H1 (cell line): ENCODE measurements at regions not wholly inside any gene's neighbourhood (a gene's known extent, or its start where the extent isn't known, plus 50 kb on each side); places are given as distances from the start of the nearest gene placed in this dataset.

Source experiments
- CTCF ChIA-PET: fragments of 300-600 bp; sonication (Branson Sonifier 250); formaldehyde crosslinking; loops from one replicate; lab custom pipeline; 2021; ENCODE audit not compliant: partially characterized antibody; lab: Charles Lee
- POLR2A ChIA-PET: fragments of 300-600 bp; sonication (Branson Sonifier 250); formaldehyde crosslinking; loops from one replicate; lab custom pipeline; 2021; ENCODE audit warnings: inconsistent platforms; ENCODE audit not compliant: partially characterized antibody; lab: Charles Lee
- DNase-seq, 2 experiments: peaks; one replicate each; pipeline versions ENCODE4 v3.0.0 to v3.0.0-alpha.2; 2010 to 2022; ENCODE audit warnings: low spot score in 2 of 2, low read depth in 1 of 2, mixed read lengths in 1 of 2
- FAIRE-seq: peaks from 2 replicates; lab custom pipeline; 2011; peaks lifted over from hg19 to GRCh38; lab: Jason Lieb, UNC
- H2AFZ ChIP-seq: 2 replicates; pipeline ENCODE4 v1.8.1; 2012; ENCODE audit warnings: low read length, inconsistent platforms
- H2AK5ac ChIP-seq: 2 replicates; pipeline ENCODE4 v1.6.1; 2013; ENCODE audit warnings: low read depth, low read length
- H2BK120ac ChIP-seq: replicated peaks from 2 replicates; pipeline ENCODE3; 2013; ENCODE audit warnings: low read depth, low read length, inconsistent platforms
- H2BK12ac ChIP-seq: 2 replicates; pipeline ENCODE4 v1.6.1; 2013; ENCODE audit warnings: low read depth, low read length
- H2BK15ac ChIP-seq: 2 replicates; pipeline ENCODE4 v1.6.1; 2013; ENCODE audit warnings: low read length
- H2BK20ac ChIP-seq: 2 replicates; pipeline ENCODE4 v1.6.1; 2013; ENCODE audit warnings: low read length
- H2BK5ac ChIP-seq: 2 replicates; pipeline ENCODE4 v1.6.1; 2013; ENCODE audit warnings: low read depth, low read length
- H3K14ac ChIP-seq: 2 replicates; pipeline ENCODE4 v1.6.1; 2013; ENCODE audit warnings: inconsistent platforms; ENCODE audit not compliant: insufficient read length
- H3K18ac ChIP-seq: 2 replicates; pipeline ENCODE4 v1.6.1; 2013; ENCODE audit warnings: low read length; ENCODE audit errors: extremely low read depth
- H3K23ac ChIP-seq: 2 replicates; pipeline ENCODE4 v1.6.1; 2013; ENCODE audit warnings: inconsistent platforms; ENCODE audit not compliant: insufficient read length
- H3K23me2 ChIP-seq: 2 replicates; pipeline ENCODE4 v1.6.1; 2013; ENCODE audit warnings: low read depth, low read length
- H3K27ac ChIP-seq: 2 replicates; pipeline ENCODE4 v1.6.1; 2011; ENCODE audit warnings: low read depth, low read length, inconsistent platforms
- H3K27me3 ChIP-seq, 4 experiments: replicated peaks in 1 of 4; 1 replicate in 1 of 4; 2 replicates in 3 of 4; pipeline versions ENCODE4 v1.6.1 to v1.8.1; 2011 to 2013; ENCODE audit warnings: low read length in 3 of 4, mild to moderate bottlenecking in 3 of 4, inconsistent platforms in 2 of 4, mixed read lengths in 2 of 4, moderate library complexity in 1 of 4; ENCODE audit not compliant: control insufficient read depth in 3 of 4, insufficient read depth in 3 of 4; ENCODE audit errors: extremely low read depth in 1 of 4
- H3K36me3 ChIP-seq, 4 experiments: 2 replicates each; pipeline versions ENCODE4 v1.6.1 to v1.8.1; 2011 to 2013; ENCODE audit warnings: mild to moderate bottlenecking in 4 of 4, low read length in 3 of 4, moderate library complexity in 2 of 4, control low read depth in 1 of 4, inconsistent platforms in 1 of 4; ENCODE audit not compliant: insufficient read depth in 4 of 4, control insufficient read depth in 2 of 4
- H3K4ac ChIP-seq: replicated peaks from 2 replicates; pipeline ENCODE3; 2013; ENCODE audit warnings: low read length, low read depth, mixed read lengths, inconsistent platforms; ENCODE audit not compliant: insufficient read length
- H3K4me1 ChIP-seq, 4 experiments: replicated peaks in 1 of 4; 1 replicate in 1 of 4; 2 replicates in 3 of 4; pipeline versions ENCODE4 v1.6.1 to v1.8.1; 2011 to 2013; ENCODE audit warnings: low read length in 3 of 4, inconsistent platforms in 2 of 4, mixed read lengths in 1 of 4; ENCODE audit not compliant: insufficient read depth in 4 of 4, control insufficient read depth in 3 of 4
- H3K4me2 ChIP-seq, 2 experiments: 2 replicates each; pipeline versions ENCODE4 v1.6.1 to v1.8.1; 2011 to 2013; ENCODE audit warnings: low read depth in 2 of 2, low read length in 2 of 2, control low read depth in 1 of 2, inconsistent platforms in 1 of 2, mild to moderate bottlenecking in 1 of 2; ENCODE audit not compliant: insufficient read depth in 1 of 2
- H3K4me3 ChIP-seq, 4 experiments: fragments of 200-600, 300-600 bp in 1 of 4; sonication (generic), shearing (Covaris generic), sonication (Bioruptor Twin) in 1 of 4; 2 replicates each; pipeline versions ENCODE4 v1.5.1 to v1.8.1; 2011 to 2016; ENCODE audit warnings: low read length in 4 of 4, low read depth in 3 of 4, control low read depth in 2 of 4, inconsistent platforms in 2 of 4, mild to moderate bottlenecking in 2 of 4, mixed read lengths in 1 of 4, moderate library complexity in 1 of 4; ENCODE audit not compliant: insufficient read depth in 2 of 4; ENCODE audit errors: extremely low read depth in 1 of 4
- H3K56ac ChIP-seq: replicated peaks from 2 replicates; pipeline ENCODE3; 2013; ENCODE audit warnings: low read depth, mild to moderate bottlenecking, mixed read lengths, low read length, inconsistent platforms; ENCODE audit not compliant: insufficient read length
- H3K79me1 ChIP-seq: 2 replicates; pipeline ENCODE4 v1.6.1; 2013; ENCODE audit warnings: low read depth, low read length, control low read depth
- H3K79me2 ChIP-seq, 2 experiments: 2 replicates each; pipeline versions ENCODE4 v1.6.1 to v1.8.1; 2012 to 2013; ENCODE audit warnings: low read length in 2 of 2, mild to moderate bottlenecking in 2 of 2, inconsistent platforms in 1 of 2; ENCODE audit not compliant: insufficient read depth in 2 of 2, control insufficient read depth in 1 of 2
- H3K9ac ChIP-seq, 4 experiments: replicated peaks in 1 of 4; 1 replicate in 1 of 4; 2 replicates in 3 of 4; pipeline versions ENCODE4 v1.6.1 to v1.8.1; 2011 to 2013; ENCODE audit warnings: low read depth in 3 of 4, low read length in 3 of 4, control low read depth in 2 of 4, mild to moderate bottlenecking in 2 of 4, moderate library complexity in 2 of 4, inconsistent platforms in 1 of 4; ENCODE audit errors: extremely low read depth in 1 of 4
- H3K9me3 ChIP-seq, 2 experiments: 2 replicates each; pipeline versions ENCODE4 v1.6.1 to v1.8.1; 2012 to 2013; ENCODE audit warnings: mild to moderate bottlenecking in 2 of 2, moderate library complexity in 2 of 2, control low read depth in 1 of 2, inconsistent platforms in 1 of 2, low read depth in 1 of 2, low read length in 1 of 2, mixed read lengths in 1 of 2; ENCODE audit not compliant: insufficient read depth in 2 of 2
- H4K20me1 ChIP-seq, 2 experiments: replicated peaks in 1 of 2; 2 replicates each; pipeline versions ENCODE3 to v1.8.1; 2011 to 2013; ENCODE audit warnings: inconsistent platforms in 2 of 2, low read length in 2 of 2, mild to moderate bottlenecking in 1 of 2; ENCODE audit not compliant: insufficient read depth in 2 of 2, control insufficient read depth in 1 of 2
- H4K5ac ChIP-seq: 2 replicates; pipeline ENCODE4 v1.6.1; 2013; ENCODE audit warnings: low read length, low read depth, mixed read lengths, inconsistent platforms; ENCODE audit not compliant: insufficient read length
- H4K8ac ChIP-seq: 2 replicates; pipeline ENCODE4 v1.8.0; 2013; ENCODE audit warnings: mild to moderate bottlenecking, moderate library complexity, low read length, inconsistent platforms; ENCODE audit not compliant: insufficient read depth; ENCODE audit errors: extremely low read depth
- H4K91ac ChIP-seq: replicated peaks from 2 replicates; pipeline ENCODE3; 2013; ENCODE audit warnings: low read length, mixed read lengths, inconsistent platforms; ENCODE audit not compliant: insufficient read length
- KDM1A ChIP-seq: fragments of 200-600, 300-600 bp; sonication (generic); IDR thresholded peaks from 2 replicates; pipeline ENCODE4 v1.7.1; 2016; ENCODE audit warnings: mild to moderate bottlenecking, low read length, borderline replicate concordance
- KDM4A ChIP-seq: IDR thresholded peaks from one replicate; pipeline ENCODE4 v1.7.1; 2012; ENCODE audit warnings: low read depth, mild to moderate bottlenecking, moderate library complexity, low read length, inconsistent platforms; ENCODE audit not compliant: severe bottlenecking
- MAFK ChIP-seq: IDR thresholded peaks from 2 replicates; pipeline ENCODE4 v1.6.1; 2012; ENCODE audit warnings: low read depth, mild to moderate bottlenecking, improper control_type of control experiment, low read length
- NANOG ChIP-seq: IDR thresholded peaks from 2 replicates; pipeline ENCODE4 v1.6.1; 2011; ENCODE audit warnings: low read length, low read depth, mild to moderate bottlenecking, inconsistent platforms; ENCODE audit not compliant: insufficient read depth, poor library complexity, severe bottlenecking
- TAF1 ChIP-seq: IDR thresholded peaks from 2 replicates; pipeline ENCODE4 v1.6.1; 2011; ENCODE audit warnings: mild to moderate bottlenecking, low read depth, low read length
- TAF7 ChIP-seq: optimal IDR thresholded peaks from 2 replicates; pipeline ENCODE3; 2011; ENCODE audit warnings: low read depth, mild to moderate bottlenecking, inconsistent platforms, low read length, moderate library complexity, borderline replicate concordance
- ZNF274 ChIP-seq: IDR thresholded peaks from 2 replicates; pipeline ENCODE4 v1.7.0; 2012; ENCODE audit warnings: low read length, borderline replicate concordance; ENCODE audit errors: extremely low read depth
- WGBS, 2 experiments: shearing (Covaris generic) in 1 of 2; methylation state at CpG; one replicate each; pipeline versions ENCODE4 v1.1.6 to v1.1.7; 2013 to 2015; ENCODE audit warnings: low lambda C conversion rate in 2 of 2, mixed read lengths in 2 of 2, inconsistent platforms in 1 of 2, low coverage in 1 of 2, missing lambda C conversion rate in 1 of 2; ENCODE audit not compliant: insufficient replicate concordance in 2 of 2, insufficient coverage in 1 of 2, insufficient read length in 1 of 2; ENCODE audit errors: extremely low coverage in 1 of 2, missing lambda C conversion rate in 1 of 2; 5-methylcytosine and 5-hydroxymethylcytosine counted together
- TF ChIP-seq, protein P1 (sequence below): IDR thresholded peaks from 2 replicates; pipeline ENCODE4 v1.6.1; 2011; ENCODE audit warnings: low read depth, mild to moderate bottlenecking, low read length; ENCODE audit not compliant: insufficient read depth
- TF ChIP-seq, protein P2 (sequence below), 3 experiments: IDR thresholded peaks; 1 replicate in 2 of 3; 2 replicates in 1 of 3; pipeline versions ENCODE4 v1.5.1 to v1.6.1; 2011; ENCODE audit warnings: low read length in 3 of 3, mild to moderate bottlenecking in 3 of 3, inconsistent platforms in 2 of 3, low read depth in 1 of 3, moderate library complexity in 1 of 3; ENCODE audit not compliant: insufficient read depth in 1 of 3; ENCODE audit errors: control extremely low read depth in 1 of 3

DNA sequence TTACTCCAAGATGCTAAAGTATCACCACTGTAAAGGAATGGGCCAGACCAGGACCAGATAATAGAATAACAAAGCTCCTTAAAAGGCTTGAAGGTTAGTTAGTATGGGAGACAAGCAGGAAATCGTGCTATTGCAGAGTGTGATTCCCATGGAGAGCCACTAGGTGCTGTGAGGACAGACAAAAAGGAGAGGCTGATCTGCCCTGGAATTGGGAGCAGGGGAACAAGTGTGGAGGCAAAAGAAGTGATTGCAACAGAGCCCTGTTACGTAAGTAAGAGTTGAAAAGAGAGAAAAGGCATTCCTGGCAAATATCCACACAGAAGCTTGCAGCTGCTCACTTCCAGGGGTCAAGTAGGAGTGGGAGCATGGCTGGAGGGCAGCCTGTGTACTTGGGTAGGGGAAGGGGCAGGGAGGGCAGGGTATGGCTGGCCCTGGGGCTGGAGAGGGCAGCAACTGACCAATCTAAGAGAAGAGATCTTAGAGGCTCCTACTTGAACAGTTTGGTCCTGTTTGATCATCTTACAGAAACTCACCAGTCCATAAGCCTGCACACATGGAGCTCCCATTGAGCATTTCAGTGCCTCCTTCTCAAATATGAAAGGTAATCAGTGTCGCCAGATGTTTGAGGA, 207.7 kb upstream of the GJB5 start:
- Histone ChIP-seq H2BK5ac (0 out of 2 replicates have a peak overlapping the region, but pooled peaks have one; percentile 13), H3K14ac (no peak overlapping the region), H2BK120ac (no peak overlapping the region), H3K4me2 (no peak overlapping the region; a peak in 1 of 4 replicates), H4K20me1 (peaks cover 0 to 2% of the 10 kb centered on the region in 2 experiments), H3K23ac (no peak overlapping the region), H3K23me2 (no peaks in the 10 kb centered on the region), H4K8ac (no peak overlapping the region), H3K27me3 (no peaks in the 10 kb centered on the region), H2BK20ac (peak overlapping the region; percentile 43; the same call in 1 of the 2 replicates), H3K4me3 (no peak overlapping the region), H3K27ac (no peak overlapping the region), H3K4ac (no peak overlapping the region), H3K36me3 (no peaks in the 10 kb centered on the region), H4K91ac (no peak overlapping the region), H3K4me1 (peaks cover 0 to 3% (median 0%) of the 10 kb centered on the region in 4 experiments; a peak in 2 of 7 replicates), H3K18ac (0 out of 2 replicates have a peak overlapping the region, but pooled peaks have one; percentile 27), H3K56ac (no peak overlapping the region), H3K9me3 (no peaks in the 10 kb centered on the region), H2AK5ac (no peak overlapping the region), H2BK15ac (peak overlapping the region; percentile 84; the same call in 1 of the 2 replicates), H3K9ac (no peak overlapping the region), H4K5ac (no peak overlapping the region), H2AFZ (peak overlapping the region; percentile 84), H3K79me1 (no peaks in the 10 kb centered on the region), H3K79me2 (no peaks in the 10 kb centered on the region), H2BK12ac (no peak overlapping the region)
- FAIRE-seq (peak; percentile 90), DNase-seq (peak; percentile 27 to 55)
- 70% methylated on average over 3 of the region's 3 CpGs; no CpG with 5 or more reads in 1 of the 2 experiments for WGBS, 2 experiments
- ChIA-PET CTCF (interaction anchor here (0.5 to 7.8 kb wide), 45 partner anchors 8 to 964 kb away, joined by 3 to 63 read pairs (median 4); no protein-coding TSS in a partner anchor), POLR2A (interaction anchor here (1.0 kb wide), 1 partner anchor 45 kb away, joined by 3 read pairs; no protein-coding TSS in a partner anchor)
- TF ChIP-seq KDM1A (no peak), TAF7 (no peak), MAFK (no peak), ZNF274 (no peak), NANOG (no peak), KDM4A (no peak), TAF1 (no peak)
- TF ChIP-seq, protein P1, sequence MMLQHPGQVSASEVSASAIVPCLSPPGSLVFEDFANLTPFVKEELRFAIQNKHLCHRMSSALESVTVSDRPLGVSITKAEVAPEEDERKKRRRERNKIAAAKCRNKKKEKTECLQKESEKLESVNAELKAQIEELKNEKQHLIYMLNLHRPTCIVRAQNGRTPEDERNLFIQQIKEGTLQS: no peak
- TF ChIP-seq, protein P2, sequence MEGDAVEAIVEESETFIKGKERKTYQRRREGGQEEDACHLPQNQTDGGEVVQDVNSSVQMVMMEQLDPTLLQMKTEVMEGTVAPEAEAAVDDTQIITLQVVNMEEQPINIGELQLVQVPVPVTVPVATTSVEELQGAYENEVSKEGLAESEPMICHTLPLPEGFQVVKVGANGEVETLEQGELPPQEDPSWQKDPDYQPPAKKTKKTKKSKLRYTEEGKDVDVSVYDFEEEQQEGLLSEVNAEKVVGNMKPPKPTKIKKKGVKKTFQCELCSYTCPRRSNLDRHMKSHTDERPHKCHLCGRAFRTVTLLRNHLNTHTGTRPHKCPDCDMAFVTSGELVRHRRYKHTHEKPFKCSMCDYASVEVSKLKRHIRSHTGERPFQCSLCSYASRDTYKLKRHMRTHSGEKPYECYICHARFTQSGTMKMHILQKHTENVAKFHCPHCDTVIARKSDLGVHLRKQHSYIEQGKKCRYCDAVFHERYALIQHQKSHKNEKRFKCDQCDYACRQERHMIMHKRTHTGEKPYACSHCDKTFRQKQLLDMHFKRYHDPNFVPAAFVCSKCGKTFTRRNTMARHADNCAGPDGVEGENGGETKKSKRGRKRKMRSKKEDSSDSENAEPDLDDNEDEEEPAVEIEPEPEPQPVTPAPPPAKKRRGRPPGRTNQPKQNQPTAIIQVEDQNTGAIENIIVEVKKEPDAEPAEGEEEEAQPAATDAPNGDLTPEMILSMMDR (IDR thresholded peaks at IDR 0.05; ENCODE audit: control extremely low read depth in 1 of 3, insufficient read depth in 1 of 3, low read depth in 1 of 3, low read length in 3 of 3): peak; percentile 37 to 86 (median 72)
